HEK293 (cell line): ENCODE measurements at regions not wholly inside any gene's neighbourhood (a gene's known extent, or its start where the extent isn't known, plus 50 kb on each side); places are given as distances from the start of the nearest gene placed in this dataset.

Experiments used
- GFI1B ChIP-seq: fragments of 450-650 bp; formaldehyde crosslinking; IDR thresholded peaks from 2 replicates; pipeline ENCODE4 v1.5.1; 2016; ENCODE audit warnings: missing biosample characterization, missing genetic modification characterization
- SETDB1 ChIP-seq: IDR thresholded peaks from one replicate; pipeline ENCODE4 v1.6.1; 2017; ENCODE audit warnings: mild to moderate bottlenecking, low read length, moderate library complexity, mixed read lengths; ENCODE audit not compliant: insufficient read length
- TRIM28 ChIP-seq: IDR thresholded peaks from 2 replicates; pipeline ENCODE4 v1.6.1; 2011; ENCODE audit warnings: low read length, control low read depth, borderline replicate concordance
- ZEB2 ChIP-seq: fragments of 450-650 bp; formaldehyde crosslinking; IDR thresholded peaks from 2 replicates; pipeline ENCODE4 v1.5.1; 2016; ENCODE audit warnings: missing biosample characterization, missing genetic modification characterization
- ZNF302 ChIP-seq: fragments of 450-650 bp; formaldehyde crosslinking; IDR thresholded peaks from 2 replicates; pipeline ENCODE4 v1.5.1; 2016; ENCODE audit warnings: missing biosample characterization, missing genetic modification characterization, low read depth
- ZNF404 ChIP-seq: fragments of 450-650 bp; formaldehyde crosslinking; IDR thresholded peaks from 2 replicates; pipeline ENCODE4 v1.5.1; 2017; ENCODE audit warnings: missing biosample characterization, missing genetic modification characterization
- ZNF416 ChIP-seq: fragments of 450-650 bp; formaldehyde crosslinking; IDR thresholded peaks from 2 replicates; pipeline ENCODE4 v1.5.1; 2016; ENCODE audit warnings: missing biosample characterization, missing genetic modification characterization
- ZNF658 ChIP-seq: fragments of 450-650 bp; formaldehyde crosslinking; IDR thresholded peaks from 2 replicates; pipeline ENCODE4; 2016; ENCODE audit warnings: missing biosample characterization, missing genetic modification characterization
- ZNF792 ChIP-seq: fragments of 450-650 bp; formaldehyde crosslinking; IDR thresholded peaks from 2 replicates; pipeline ENCODE4 v1.5.1; 2016; ENCODE audit warnings: missing biosample characterization, missing genetic modification characterization
- TF ChIP-seq, protein P1 (sequence below): fragments of 450-650 bp; formaldehyde crosslinking; IDR thresholded peaks from 2 replicates; pipeline ENCODE4 v1.5.1; 2016; ENCODE audit warnings: missing biosample characterization, missing genetic modification characterization
- TF ChIP-seq, protein P2 (sequence below): fragments of 450-650 bp; formaldehyde crosslinking; IDR thresholded peaks from 2 replicates; pipeline ENCODE4 v1.5.1; 2016; ENCODE audit warnings: missing biosample characterization, missing genetic modification characterization
- TF ChIP-seq, protein P3 (sequence below): fragments of 450-650 bp; formaldehyde crosslinking; conservative IDR thresholded peaks from 2 replicates; pipeline ENCODE4 v1.5.1; 2016; ENCODE audit warnings: low read depth, missing biosample characterization, missing genetic modification characterization
- TF ChIP-seq, protein P4 (sequence below): fragments of 450-650 bp; formaldehyde crosslinking; IDR thresholded peaks from 2 replicates; pipeline ENCODE4 v1.5.1; 2016; ENCODE audit warnings: missing biosample characterization, missing genetic modification characterization, low read depth

DNA sequence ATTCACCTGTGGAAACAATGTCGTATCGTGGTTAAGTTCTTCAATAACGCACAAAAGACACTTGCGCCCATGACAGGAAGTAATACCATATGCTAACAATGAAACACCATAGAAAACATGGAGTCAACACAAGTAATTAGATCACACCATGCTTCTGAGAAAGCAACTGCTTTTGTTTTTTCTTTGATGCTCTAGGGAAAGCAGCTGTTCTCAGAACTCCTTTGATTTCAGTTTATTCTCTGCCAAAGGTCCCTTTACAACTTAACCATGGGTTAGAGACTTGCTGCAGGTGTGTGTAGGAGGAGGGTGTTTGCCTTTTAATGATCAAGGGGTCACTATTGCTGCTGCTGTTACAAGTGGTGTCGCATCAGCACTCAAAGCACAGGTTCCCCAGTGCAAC lies 324.0 kb upstream of the SLCO3A1 start:
- TF ChIP-seq, protein P1, sequence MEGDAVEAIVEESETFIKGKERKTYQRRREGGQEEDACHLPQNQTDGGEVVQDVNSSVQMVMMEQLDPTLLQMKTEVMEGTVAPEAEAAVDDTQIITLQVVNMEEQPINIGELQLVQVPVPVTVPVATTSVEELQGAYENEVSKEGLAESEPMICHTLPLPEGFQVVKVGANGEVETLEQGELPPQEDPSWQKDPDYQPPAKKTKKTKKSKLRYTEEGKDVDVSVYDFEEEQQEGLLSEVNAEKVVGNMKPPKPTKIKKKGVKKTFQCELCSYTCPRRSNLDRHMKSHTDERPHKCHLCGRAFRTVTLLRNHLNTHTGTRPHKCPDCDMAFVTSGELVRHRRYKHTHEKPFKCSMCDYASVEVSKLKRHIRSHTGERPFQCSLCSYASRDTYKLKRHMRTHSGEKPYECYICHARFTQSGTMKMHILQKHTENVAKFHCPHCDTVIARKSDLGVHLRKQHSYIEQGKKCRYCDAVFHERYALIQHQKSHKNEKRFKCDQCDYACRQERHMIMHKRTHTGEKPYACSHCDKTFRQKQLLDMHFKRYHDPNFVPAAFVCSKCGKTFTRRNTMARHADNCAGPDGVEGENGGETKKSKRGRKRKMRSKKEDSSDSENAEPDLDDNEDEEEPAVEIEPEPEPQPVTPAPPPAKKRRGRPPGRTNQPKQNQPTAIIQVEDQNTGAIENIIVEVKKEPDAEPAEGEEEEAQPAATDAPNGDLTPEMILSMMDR (tag by site-specific recombination) = no peak
- TF ChIP-seq GFI1B (no peak), ZEB2 (no peak), ZNF792 (tag by site-specific recombination) (no peak), SETDB1 (no peak), ZNF416 (tag by site-specific recombination) (no peak), TRIM28 (no peak), ZNF302 (tag by site-specific recombination) (no peak), ZNF658 (tag by site-specific recombination) (no peak), ZNF404 (tag by site-specific recombination) (no peak)
- TF ChIP-seq, protein P2, sequence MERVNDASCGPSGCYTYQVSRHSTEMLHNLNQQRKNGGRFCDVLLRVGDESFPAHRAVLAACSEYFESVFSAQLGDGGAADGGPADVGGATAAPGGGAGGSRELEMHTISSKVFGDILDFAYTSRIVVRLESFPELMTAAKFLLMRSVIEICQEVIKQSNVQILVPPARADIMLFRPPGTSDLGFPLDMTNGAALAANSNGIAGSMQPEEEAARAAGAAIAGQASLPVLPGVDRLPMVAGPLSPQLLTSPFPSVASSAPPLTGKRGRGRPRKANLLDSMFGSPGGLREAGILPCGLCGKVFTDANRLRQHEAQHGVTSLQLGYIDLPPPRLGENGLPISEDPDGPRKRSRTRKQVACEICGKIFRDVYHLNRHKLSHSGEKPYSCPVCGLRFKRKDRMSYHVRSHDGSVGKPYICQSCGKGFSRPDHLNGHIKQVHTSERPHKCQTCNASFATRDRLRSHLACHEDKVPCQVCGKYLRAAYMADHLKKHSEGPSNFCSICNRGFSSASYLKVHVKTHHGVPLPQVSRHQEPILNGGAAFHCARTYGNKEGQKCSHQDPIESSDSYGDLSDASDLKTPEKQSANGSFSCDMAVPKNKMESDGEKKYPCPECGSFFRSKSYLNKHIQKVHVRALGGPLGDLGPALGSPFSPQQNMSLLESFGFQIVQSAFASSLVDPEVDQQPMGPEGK (tag by site-specific recombination) = no peak
- TF ChIP-seq, protein P3, sequence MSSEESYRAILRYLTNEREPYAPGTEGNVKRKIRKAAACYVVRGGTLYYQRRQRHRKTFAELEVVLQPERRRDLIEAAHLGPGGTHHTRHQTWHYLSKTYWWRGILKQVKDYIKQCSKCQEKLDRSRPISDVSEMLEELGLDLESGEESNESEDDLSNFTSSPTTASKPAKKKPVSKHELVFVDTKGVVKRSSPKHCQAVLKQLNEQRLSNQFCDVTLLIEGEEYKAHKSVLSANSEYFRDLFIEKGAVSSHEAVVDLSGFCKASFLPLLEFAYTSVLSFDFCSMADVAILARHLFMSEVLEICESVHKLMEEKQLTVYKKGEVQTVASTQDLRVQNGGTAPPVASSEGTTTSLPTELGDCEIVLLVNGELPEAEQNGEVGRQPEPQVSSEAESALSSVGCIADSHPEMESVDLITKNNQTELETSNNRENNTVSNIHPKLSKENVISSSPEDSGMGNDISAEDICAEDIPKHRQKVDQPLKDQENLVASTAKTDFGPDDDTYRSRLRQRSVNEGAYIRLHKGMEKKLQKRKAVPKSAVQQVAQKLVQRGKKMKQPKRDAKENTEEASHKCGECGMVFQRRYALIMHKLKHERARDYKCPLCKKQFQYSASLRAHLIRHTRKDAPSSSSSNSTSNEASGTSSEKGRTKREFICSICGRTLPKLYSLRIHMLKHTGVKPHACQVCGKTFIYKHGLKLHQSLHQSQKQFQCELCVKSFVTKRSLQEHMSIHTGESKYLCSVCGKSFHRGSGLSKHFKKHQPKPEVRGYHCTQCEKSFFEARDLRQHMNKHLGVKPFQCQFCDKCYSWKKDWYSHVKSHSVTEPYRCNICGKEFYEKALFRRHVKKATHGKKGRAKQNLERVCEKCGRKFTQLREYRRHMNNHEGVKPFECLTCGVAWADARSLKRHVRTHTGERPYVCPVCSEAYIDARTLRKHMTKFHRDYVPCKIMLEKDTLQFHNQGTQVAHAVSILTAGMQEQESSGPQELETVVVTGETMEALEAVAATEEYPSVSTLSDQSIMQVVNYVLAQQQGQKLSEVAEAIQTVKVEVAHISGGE (tag by site-specific recombination) = no peak
- TF ChIP-seq, protein P4, sequence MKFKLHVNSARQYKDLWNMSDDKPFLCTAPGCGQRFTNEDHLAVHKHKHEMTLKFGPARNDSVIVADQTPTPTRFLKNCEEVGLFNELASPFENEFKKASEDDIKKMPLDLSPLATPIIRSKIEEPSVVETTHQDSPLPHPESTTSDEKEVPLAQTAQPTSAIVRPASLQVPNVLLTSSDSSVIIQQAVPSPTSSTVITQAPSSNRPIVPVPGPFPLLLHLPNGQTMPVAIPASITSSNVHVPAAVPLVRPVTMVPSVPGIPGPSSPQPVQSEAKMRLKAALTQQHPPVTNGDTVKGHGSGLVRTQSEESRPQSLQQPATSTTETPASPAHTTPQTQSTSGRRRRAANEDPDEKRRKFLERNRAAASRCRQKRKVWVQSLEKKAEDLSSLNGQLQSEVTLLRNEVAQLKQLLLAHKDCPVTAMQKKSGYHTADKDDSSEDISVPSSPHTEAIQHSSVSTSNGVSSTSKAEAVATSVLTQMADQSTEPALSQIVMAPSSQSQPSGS (tag by site-specific recombination) = no peak
